H1 (cell line): ENCODE measurements at regions not wholly inside any gene's neighbourhood (a gene's known extent, or its start where the extent isn't known, plus 50 kb on each side); places are given as distances from the start of the nearest gene placed in this dataset.

Source experiments
- CEBPB ChIP-seq: IDR thresholded peaks from 2 replicates; pipeline ENCODE4 v1.6.1; 2012; ENCODE audit warnings: low read depth, low read length
- CREB1 ChIP-seq: IDR thresholded peaks from 2 replicates; pipeline ENCODE4 v1.6.1; 2012; ENCODE audit warnings: inconsistent platforms
- EP300 ChIP-seq, 2 experiments: IDR thresholded peaks; 1 replicate in 1 of 2; 2 replicates in 1 of 2; pipeline ENCODE4 v1.6.1; 2011 to 2012; ENCODE audit warnings: low read depth in 2 of 2, low read length in 2 of 2, mild to moderate bottlenecking in 2 of 2, borderline replicate concordance in 1 of 2, inconsistent platforms in 1 of 2, moderate library complexity in 1 of 2
- GABPA ChIP-seq: IDR thresholded peaks from 2 replicates; pipeline ENCODE4 v1.6.1; 2011; ENCODE audit warnings: mild to moderate bottlenecking, low read length, moderate library complexity, borderline replicate concordance; ENCODE audit not compliant: insufficient read depth
- PHF8 ChIP-seq: fragments of 200-600 bp; sonication (generic); conservative IDR thresholded peaks from 2 replicates; pipeline ENCODE4 v1.7.1; 2012; ENCODE audit warnings: low read depth, mild to moderate bottlenecking, inconsistent platforms, low read length, moderate library complexity
- POU5F1 ChIP-seq: IDR thresholded peaks from 2 replicates; pipeline ENCODE4 v1.6.1; 2011; ENCODE audit warnings: low read depth, mild to moderate bottlenecking, low read length, moderate library complexity
- RAD21 ChIP-seq, 2 experiments: IDR thresholded peaks in 1 of 2; conservative IDR thresholded peaks in 1 of 2; 2 replicates each; pipeline ENCODE4 v1.6.1; 2011; ENCODE audit warnings: low read depth in 2 of 2, low read length in 2 of 2, improper control_type of control experiment in 1 of 2, inconsistent platforms in 1 of 2, mild to moderate bottlenecking in 1 of 2, moderate library complexity in 1 of 2
- RFX5 ChIP-seq: IDR thresholded peaks from 2 replicates; pipeline ENCODE4 v1.6.1; 2011; ENCODE audit warnings: low read depth, low read length, improper control_type of control experiment, borderline replicate concordance
- TBP ChIP-seq: IDR thresholded peaks from 2 replicates; pipeline ENCODE4 v1.6.1; 2011; ENCODE audit warnings: low read depth, low read length, improper control_type of control experiment

GRCh38 chr6:167662881-167663205, 163.9 kb upstream of the AFDN start (continued):
- TF ChIP-seq POU5F1 (no peak), PHF8 (no peak), EP300 (IDR thresholded peaks at IDR 0.05; ENCODE audit: borderline replicate concordance in 1 of 2, low read depth in 2 of 2, low read length in 2 of 2) (no peak), RFX5 (no peak), RAD21 (IDR thresholded peaks at IDR 0.05 in 1 of 2, conservative IDR thresholded peaks at IDR 0.05 in 1 of 2; ENCODE audit: low read depth in 2 of 2, low read length in 2 of 2) (no peak), CREB1 (no peak), CEBPB (no peak), GABPA (no peak), TBP (no peak)
